H9 (cell line): ENCODE measurements at regions not wholly inside any gene's neighbourhood (a gene's known extent, or its start where the extent isn't known, plus 50 kb on each side); places are given as distances from the start of the nearest gene placed in this dataset.

Source experiments
- DNase-seq: peaks from one replicate; pipeline ENCODE4 v3.0.0-alpha.2; 2017
- H2AFZ ChIP-seq: one replicate; pipeline ENCODE4 v1.6.1; 2013; ENCODE audit warnings: mild to moderate bottlenecking, low read length, control low read depth, moderate library complexity
- H2AK5ac ChIP-seq: 2 replicates; pipeline ENCODE4 v1.6.1; 2013; ENCODE audit warnings: low read length, control low read depth, mixed read lengths; ENCODE audit not compliant: insufficient read length
- H2BK120ac ChIP-seq: one replicate; pipeline ENCODE4 v1.6.1; 2013; ENCODE audit warnings: low read depth, mild to moderate bottlenecking, low read length, control low read depth, inconsistent platforms; ENCODE audit not compliant: poor library complexity, severe bottlenecking
- H2BK12ac ChIP-seq: 2 replicates; pipeline ENCODE4 v1.6.1; 2013; ENCODE audit warnings: low read length, control low read depth, mixed read lengths, low read depth; ENCODE audit not compliant: insufficient read length
- H2BK15ac ChIP-seq: 2 replicates; pipeline ENCODE4 v1.6.1; 2013; ENCODE audit warnings: low read depth, low read length, control low read depth
- H2BK20ac ChIP-seq: one replicate; pipeline ENCODE4 v1.6.1; 2013; ENCODE audit warnings: low read depth, mild to moderate bottlenecking, low read length, control low read depth, inconsistent platforms; ENCODE audit not compliant: poor library complexity, severe bottlenecking
- H2BK5ac ChIP-seq: 2 replicates; pipeline ENCODE4 v1.6.1; 2013; ENCODE audit warnings: low read length, control low read depth, mixed read lengths; ENCODE audit not compliant: insufficient read length
- H3K14ac ChIP-seq: 2 replicates; pipeline ENCODE4 v1.6.1; 2013; ENCODE audit warnings: low read length, control low read depth; ENCODE audit not compliant: insufficient read depth
- H3K18ac ChIP-seq: 2 replicates; pipeline ENCODE4 v1.6.1; 2013; ENCODE audit warnings: low read depth, mild to moderate bottlenecking, mixed read lengths, low read length, control low read depth; ENCODE audit not compliant: insufficient read length
- H3K23ac ChIP-seq: 2 replicates; pipeline ENCODE4 v1.6.1; 2013; ENCODE audit warnings: low read length, control low read depth, mixed read lengths, low read depth; ENCODE audit not compliant: insufficient read length
- H3K23me2 ChIP-seq: 2 replicates; pipeline ENCODE4 v1.6.1; 2013; ENCODE audit warnings: low read depth, mild to moderate bottlenecking, mixed read lengths, low read length, control low read depth; ENCODE audit not compliant: insufficient read length, poor library complexity, severe bottlenecking
- H3K27ac ChIP-seq: 2 replicates; pipeline ENCODE4 v1.5.1; 2013; ENCODE audit warnings: low read length, control low read depth, mixed read lengths, low read depth; ENCODE audit not compliant: insufficient read length
- H3K27me3 ChIP-seq: 2 replicates; pipeline ENCODE4 v1.6.1; 2013; ENCODE audit warnings: low read length, control low read depth, inconsistent platforms; ENCODE audit not compliant: insufficient read depth
- H3K4ac ChIP-seq: 2 replicates; pipeline ENCODE4 v1.6.1; 2013; ENCODE audit warnings: low read depth, mild to moderate bottlenecking, control low read depth, inconsistent platforms, low read length, moderate library complexity
- H3K4me1 ChIP-seq: 2 replicates; pipeline ENCODE4 v1.6.1; 2013; ENCODE audit warnings: low read length, control low read depth, inconsistent platforms; ENCODE audit not compliant: insufficient read depth
- H3K4me2 ChIP-seq: 2 replicates; pipeline ENCODE4 v1.6.1; 2013; ENCODE audit warnings: low read length, control low read depth, mixed read lengths; ENCODE audit not compliant: insufficient read length, insufficient read depth
- H3K56ac ChIP-seq: 2 replicates; pipeline ENCODE4 v1.6.1; 2013; ENCODE audit warnings: low read depth, mild to moderate bottlenecking, mixed read lengths, low read length, control low read depth; ENCODE audit not compliant: insufficient read length
- H3K79me1 ChIP-seq: 2 replicates; pipeline ENCODE4 v1.6.1; 2013; ENCODE audit warnings: low read depth, mild to moderate bottlenecking, moderate library complexity, low read length, control low read depth, inconsistent platforms; ENCODE audit not compliant: insufficient read depth, poor library complexity, severe bottlenecking
- H3K79me2 ChIP-seq: 2 replicates; pipeline ENCODE4 v1.6.1; 2013; ENCODE audit warnings: low read length, control low read depth, inconsistent platforms; ENCODE audit not compliant: insufficient read depth
- H3K9ac ChIP-seq: 2 replicates; pipeline ENCODE4 v1.6.1; 2013; ENCODE audit warnings: low read length, control low read depth, mixed read lengths; ENCODE audit not compliant: insufficient read length; ENCODE audit errors: extremely low read depth
- H3K9me3 ChIP-seq: one replicate; pipeline ENCODE4 v1.6.1; 2013; ENCODE audit warnings: low read depth, low read length, inconsistent platforms; ENCODE audit not compliant: control insufficient read depth
- H3T11ph ChIP-seq: one replicate; pipeline ENCODE4 v1.6.1; 2013; ENCODE audit warnings: mild to moderate bottlenecking, low read length, control low read depth, inconsistent platforms
- H4K20me1 ChIP-seq: one replicate; pipeline ENCODE4 v1.6.1; 2013; ENCODE audit not compliant: control insufficient read depth, insufficient read length, insufficient read depth
- H4K5ac ChIP-seq: 2 replicates; pipeline ENCODE4 v1.6.1; 2013; ENCODE audit warnings: low read depth, mild to moderate bottlenecking, mixed read lengths, low read length, control low read depth; ENCODE audit not compliant: insufficient read length
- H4K8ac ChIP-seq: replicated peaks from 2 replicates; pipeline ENCODE4 v1.6.1; 2013; ENCODE audit warnings: low read length, control low read depth, mixed read lengths, low read depth; ENCODE audit not compliant: insufficient read length
- H4K91ac ChIP-seq: 2 replicates; pipeline ENCODE4 v1.6.1; 2013; ENCODE audit warnings: low read depth, mild to moderate bottlenecking, moderate library complexity, mixed read lengths, low read length, control low read depth; ENCODE audit not compliant: insufficient read length
- H3K27ac Mint-ChIP-seq, 3 experiments: 2 replicates in 2 of 3; 3 replicates in 1 of 3; pipeline ENCODE4 v1.8.0; 2020 to 2021; ENCODE audit warnings: mixed read lengths in 3 of 3, mild to moderate bottlenecking in 1 of 3, moderate library complexity in 1 of 3
- H3K27me3 Mint-ChIP-seq: 2 replicates; pipeline ENCODE4 v1.8.0; 2021; ENCODE audit warnings: low read depth, mild to moderate bottlenecking, moderate library complexity, mixed read lengths
- H3K36me3 Mint-ChIP-seq, 3 experiments: 2 replicates in 2 of 3; 3 replicates in 1 of 3; pipeline ENCODE4 v1.8.0; 2020 to 2021; ENCODE audit warnings: low read depth in 3 of 3, mixed read lengths in 3 of 3; ENCODE audit not compliant: insufficient read depth in 1 of 3
- H3K4me1 Mint-ChIP-seq, 2 experiments: 2 replicates each; pipeline ENCODE4 v1.8.0; 2020; ENCODE audit warnings: mixed read lengths in 2 of 2
- H3K4me3 Mint-ChIP-seq, 2 experiments: 2 replicates in 1 of 2; 3 replicates in 1 of 2; pipeline ENCODE4 v1.8.0; 2020 to 2021; ENCODE audit warnings: mild to moderate bottlenecking in 2 of 2, mixed read lengths in 2 of 2, moderate library complexity in 1 of 2
- H3K9me3 Mint-ChIP-seq, 2 experiments: 2 replicates in 1 of 2; 3 replicates in 1 of 2; pipeline ENCODE4 v1.8.0; 2020; ENCODE audit warnings: mild to moderate bottlenecking in 2 of 2, mixed read lengths in 2 of 2, moderate library complexity in 1 of 2
- CTCF ChIP-seq: fragments of 200-600 bp; sonication (generic); conservative IDR thresholded peaks from 3 replicates; pipeline ENCODE4 v1.8.0; 2021; ENCODE audit warnings: antibody characterized with exemption, mild to moderate bottlenecking
- WGBS: extraction: QIAGEN DNeasy Blood & Tissue Kit; methylation state at CpG from one replicate; pipeline ENCODE4 v1.1.7; 2013; ENCODE audit warnings: missing lambda C conversion rate, low lambda C conversion rate, mixed read lengths; ENCODE audit not compliant: insufficient read length; ENCODE audit errors: extremely low coverage; 5-methylcytosine and 5-hydroxymethylcytosine counted together

DNA sequence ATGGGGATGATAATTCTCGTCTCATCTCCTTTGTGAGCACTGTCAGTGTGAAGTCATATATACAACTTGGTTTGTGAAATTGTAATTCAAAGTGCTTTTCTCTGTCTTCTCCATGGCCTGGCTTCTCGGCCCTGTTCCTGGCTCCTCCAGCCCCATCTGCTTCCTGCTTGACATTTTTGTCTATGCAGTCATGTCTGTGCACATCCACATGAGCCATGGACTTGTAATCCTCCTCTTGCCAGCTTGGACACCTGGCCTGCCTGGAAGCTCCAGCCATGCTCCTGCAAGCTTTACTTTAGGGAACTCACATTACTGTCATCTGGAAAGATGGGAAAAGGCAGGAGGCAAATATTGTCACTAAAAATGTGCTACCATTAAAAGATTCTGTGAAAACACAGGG is 576.0 kb upstream of the DPP6 start:
- TF ChIP-seq CTCF, result no peak
- H2AK5ac ChIP-seq, result no peak overlapping the region
- H3K79me2 ChIP-seq, result no peaks in the 10 kb centered on the region
- Mint-ChIP-seq H3K36me3 (peaks cover 2 to 35% (median 3%) of the 10 kb centered on the region in 3 experiments; a peak in 6 of 7 replicates), H3K27me3 (peaks cover 2% of the 10 kb centered on the region; the same call in 1 of the 2 replicates), H3K27ac (no peak overlapping the region), H3K4me1 (no peaks in the 10 kb centered on the region), H3K9me3 (peaks cover 79 to 89% of the 10 kb centered on the region in 2 experiments), H3K4me3 (no peak overlapping the region)
- H3K4me2 ChIP-seq, result no peak overlapping the region
- no peak overlapping the region for H3K56ac ChIP-seq
- H3K9ac ChIP-seq, result no peak overlapping the region
- H2BK15ac ChIP-seq, result no peak overlapping the region
- no peak overlapping the region for H2AFZ ChIP-seq
- H3K9me3 ChIP-seq, result peaks cover 12% of the 10 kb centered on the region
- no peak overlapping the region for H4K91ac ChIP-seq
- H3K27ac ChIP-seq, result no peak overlapping the region
- no peaks in the 10 kb centered on the region for H3K79me1 ChIP-seq
- no peak overlapping the region for H4K8ac ChIP-seq
- no peaks in the 10 kb centered on the region for H4K20me1 ChIP-seq
- no peak overlapping the region for H2BK20ac ChIP-seq
- DNase-seq, result no peak
- H3K4ac ChIP-seq, result no peak overlapping the region
- H3K27me3 ChIP-seq, result no peaks in the 10 kb centered on the region
- no peak overlapping the region for H2BK5ac ChIP-seq
- no peak overlapping the region for H3T11ph ChIP-seq
- no peaks in the 10 kb centered on the region for H3K23me2 ChIP-seq
- no CpG with 5 or more reads among the region's 2 CpGs for WGBS
- no peak overlapping the region for H4K5ac ChIP-seq
- H3K14ac ChIP-seq, result no peak overlapping the region
- H3K4me1 ChIP-seq, result no peaks in the 10 kb centered on the region
- H2BK120ac ChIP-seq, result no peak overlapping the region
- H3K18ac ChIP-seq, result no peak overlapping the region
- no peak overlapping the region for H2BK12ac ChIP-seq
- no peak overlapping the region for H3K23ac ChIP-seq
